CD4-positive, alpha-beta T cell (primary cell): ENCODE measurements at regions not wholly inside any gene's neighbourhood (a gene's known extent, or its start where the extent isn't known, plus 50 kb on each side); places are given as distances from the start of the nearest gene placed in this dataset.

Source experiments
- ATAC-seq: fragments of 200-7000 bp; cut with Tn5 transposase; one replicate; pipeline ENCODE4 v1.10.0; 2022; ENCODE audit warnings: mild to moderate bottlenecking; ENCODE audit not compliant: poor library complexity
- CTCF ChIA-PET: fragments of 350-600 bp; sonication (Branson Sonifier 250); formaldehyde crosslinking; loops from one replicate; lab custom pipeline; 2021; ENCODE audit warnings: antibody characterized with exemption, inconsistent platforms; lab: Charles Lee
- POLR2A ChIA-PET: fragments of 350-600 bp; sonication (Branson Sonifier 250); formaldehyde crosslinking; loops from one replicate; lab custom pipeline; 2021; ENCODE audit warnings: antibody characterized with exemption, inconsistent platforms; lab: Charles Lee
- DNase-seq, 14 experiments: peaks; one replicate each; pipeline ENCODE4 v3.0.0-alpha.2; 2013 to 2020; ENCODE audit warnings: mixed read lengths in 2 of 14
- H3K27ac ChIP-seq, 2 donors: one replicate each; pipeline versions ENCODE4 v1.5.1 to v1.7.0; 2013; ENCODE audit warnings: low read length in 2 of 2, low read depth in 1 of 2, mild to moderate bottlenecking in 1 of 2
- H3K27me3 ChIP-seq, 2 experiments: 1 replicate in 1 of 2; 2 replicates in 1 of 2; pipeline versions ENCODE4 v1.6.1 to v1.7.0; 2013; ENCODE audit warnings: low read length in 2 of 2, control low read depth in 1 of 2, mild to moderate bottlenecking in 1 of 2, moderate library complexity in 1 of 2; ENCODE audit not compliant: insufficient read depth in 2 of 2, control insufficient read depth in 1 of 2
- H3K36me3 ChIP-seq: one replicate; pipeline ENCODE4 v1.6.1; 2013; ENCODE audit warnings: low read length, control low read depth; ENCODE audit not compliant: insufficient read depth
- H3K4me1 ChIP-seq: one replicate; pipeline ENCODE4 v1.6.1; 2013; ENCODE audit warnings: low read length, control low read depth; ENCODE audit not compliant: insufficient read depth
- H3K4me3 ChIP-seq: one replicate; pipeline ENCODE4 v1.5.1; 2013; ENCODE audit warnings: mild to moderate bottlenecking, low read length, moderate library complexity
- H3K9me3 ChIP-seq, 2 experiments: 1 replicate in 1 of 2; 2 replicates in 1 of 2; pipeline versions ENCODE4 v1.6.1 to v1.7.0; 2013; ENCODE audit warnings: low read length in 2 of 2, mild to moderate bottlenecking in 2 of 2, control low read depth in 1 of 2, moderate library complexity in 1 of 2; ENCODE audit not compliant: control insufficient read depth in 1 of 2, insufficient read depth in 1 of 2
- H3K27ac Mint-ChIP-seq: one replicate; pipeline ENCODE4 v1.8.0; 2020; ENCODE audit warnings: mixed read lengths
- H3K27me3 Mint-ChIP-seq: one replicate; pipeline ENCODE4 v1.8.0; 2021; ENCODE audit warnings: mixed read lengths
- H3K36me3 Mint-ChIP-seq: one replicate; pipeline ENCODE4 v1.8.0; 2021; ENCODE audit warnings: low read depth, mixed read lengths
- H3K4me1 Mint-ChIP-seq: one replicate; pipeline ENCODE4 v1.8.0; 2021; ENCODE audit warnings: low read depth, mixed read lengths
- H3K4me3 Mint-ChIP-seq: one replicate; pipeline ENCODE4 v1.8.0; 2020; ENCODE audit warnings: mild to moderate bottlenecking, mixed read lengths
- H3K9me3 Mint-ChIP-seq: one replicate; pipeline ENCODE4 v1.8.0; 2020; ENCODE audit warnings: mixed read lengths
- intact Hi-C, 2 experiments: fragments of 100-400 bp; cut with DNase I in 1 of 2; cut with micrococcal nuclease in 1 of 2; formaldehyde crosslinking; loops; one replicate each; pipeline versions ENCODE4 v1.15.1 to v1.9.0; 2023 to 2025; cut with DNase I, micrococcal nuclease
- TF ChIP-seq, protein P1 (sequence below): fragments of 200-600 bp; IDR thresholded peaks from one replicate; pipeline ENCODE4 v1.8.0; 2022; ENCODE audit warnings: antibody characterized with exemption, mild to moderate bottlenecking

DNA sequence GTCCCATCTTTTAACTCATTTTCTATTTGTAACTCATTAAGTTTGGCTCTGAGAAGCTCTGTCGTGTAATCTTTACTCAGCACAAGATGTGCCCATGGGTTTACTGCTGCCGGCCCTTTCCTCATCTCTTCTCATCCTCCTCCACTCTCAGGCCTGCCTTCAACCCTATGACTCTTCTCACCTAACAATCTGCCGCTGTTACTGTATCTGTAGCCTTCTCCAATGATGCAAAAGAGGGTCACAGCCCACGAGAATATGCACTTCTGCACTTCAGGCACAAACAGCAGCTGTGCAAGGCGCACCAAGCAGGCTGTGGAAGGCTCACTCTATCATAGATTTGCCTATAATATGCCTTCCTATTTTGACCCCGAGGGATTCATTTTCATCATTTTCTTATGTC lies 546.5 kb upstream of the GALNTL6 start:
- Histone ChIP-seq H3K27ac (no peak overlapping the region), H3K27me3 (no peaks in the 10 kb centered on the region), H3K9me3 (no peaks in the 10 kb centered on the region), H3K36me3 (no peaks in the 10 kb centered on the region), H3K4me1 (no peaks in the 10 kb centered on the region), H3K4me3 (no peak overlapping the region)
- Mint-ChIP-seq H3K27ac (no peak overlapping the region), H3K9me3 (peaks cover 8% of the 10 kb centered on the region), H3K27me3 (no peaks in the 10 kb centered on the region), H3K4me1 (no peaks in the 10 kb centered on the region), H3K4me3 (no peak overlapping the region), H3K36me3 (no peaks in the 10 kb centered on the region)
- ChIA-PET POLR2A (no interaction called here), CTCF (no interaction called here)
- TF ChIP-seq, protein P1, sequence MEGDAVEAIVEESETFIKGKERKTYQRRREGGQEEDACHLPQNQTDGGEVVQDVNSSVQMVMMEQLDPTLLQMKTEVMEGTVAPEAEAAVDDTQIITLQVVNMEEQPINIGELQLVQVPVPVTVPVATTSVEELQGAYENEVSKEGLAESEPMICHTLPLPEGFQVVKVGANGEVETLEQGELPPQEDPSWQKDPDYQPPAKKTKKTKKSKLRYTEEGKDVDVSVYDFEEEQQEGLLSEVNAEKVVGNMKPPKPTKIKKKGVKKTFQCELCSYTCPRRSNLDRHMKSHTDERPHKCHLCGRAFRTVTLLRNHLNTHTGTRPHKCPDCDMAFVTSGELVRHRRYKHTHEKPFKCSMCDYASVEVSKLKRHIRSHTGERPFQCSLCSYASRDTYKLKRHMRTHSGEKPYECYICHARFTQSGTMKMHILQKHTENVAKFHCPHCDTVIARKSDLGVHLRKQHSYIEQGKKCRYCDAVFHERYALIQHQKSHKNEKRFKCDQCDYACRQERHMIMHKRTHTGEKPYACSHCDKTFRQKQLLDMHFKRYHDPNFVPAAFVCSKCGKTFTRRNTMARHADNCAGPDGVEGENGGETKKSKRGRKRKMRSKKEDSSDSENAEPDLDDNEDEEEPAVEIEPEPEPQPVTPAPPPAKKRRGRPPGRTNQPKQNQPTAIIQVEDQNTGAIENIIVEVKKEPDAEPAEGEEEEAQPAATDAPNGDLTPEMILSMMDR = no peak
- no peak for ATAC-seq
- DNase-seq = no peak
- intact Hi-C loops = no loop called here

DNA sequence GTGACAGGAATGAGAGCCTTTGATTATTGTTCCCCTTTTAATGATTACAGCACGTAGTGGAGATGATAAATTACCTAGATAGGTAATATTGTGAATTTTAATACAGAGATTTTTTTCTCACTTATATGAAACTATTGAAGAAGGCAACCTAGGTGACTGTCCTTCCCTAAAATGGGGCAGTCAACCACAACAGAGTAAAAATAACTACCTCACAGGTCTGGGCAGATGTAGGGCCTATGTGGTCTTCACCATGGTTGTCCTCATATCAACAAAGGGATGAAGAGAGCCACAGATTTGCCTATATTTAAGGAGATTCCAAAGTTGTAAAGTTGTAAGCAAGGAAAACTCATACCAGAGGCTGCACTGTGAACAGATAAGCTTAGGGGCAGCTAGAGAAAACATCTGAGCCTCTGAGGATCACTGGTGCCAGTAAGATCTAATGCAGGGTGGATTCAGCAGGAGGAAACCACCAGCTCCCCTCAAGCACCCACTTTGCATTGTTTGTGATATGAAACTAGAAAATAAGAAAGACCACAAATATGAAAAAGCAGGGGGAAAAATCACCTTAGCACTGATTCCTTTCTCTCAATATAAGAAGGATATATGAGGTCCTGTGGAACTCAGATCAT lies 547.9 kb upstream of the GALNTL6 start:
- Mint-ChIP-seq H3K27me3 (no peaks in the 10 kb centered on the region), H3K27ac (no peak overlapping the region), H3K4me1 (no peaks in the 10 kb centered on the region), H3K9me3 (peaks cover 8% of the 10 kb centered on the region), H3K36me3 (no peaks in the 10 kb centered on the region), H3K4me3 (no peak overlapping the region)
- TF ChIP-seq, protein P1 = no peak
- no peak overlapping the region for H3K27ac ChIP-seq
- H3K4me3 ChIP-seq = no peak overlapping the region
- POLR2A ChIA-PET = no interaction called here
- CTCF ChIA-PET = no interaction called here
- H3K27me3 ChIP-seq = no peaks in the 10 kb centered on the region
- no peaks in the 10 kb centered on the region for H3K4me1 ChIP-seq
- no peaks in the 10 kb centered on the region for H3K36me3 ChIP-seq
- H3K9me3 ChIP-seq = no peaks in the 10 kb centered on the region
- ATAC-seq = no peak
- DNase-seq = no peak
- intact Hi-C loops = no loop called here

DNA sequence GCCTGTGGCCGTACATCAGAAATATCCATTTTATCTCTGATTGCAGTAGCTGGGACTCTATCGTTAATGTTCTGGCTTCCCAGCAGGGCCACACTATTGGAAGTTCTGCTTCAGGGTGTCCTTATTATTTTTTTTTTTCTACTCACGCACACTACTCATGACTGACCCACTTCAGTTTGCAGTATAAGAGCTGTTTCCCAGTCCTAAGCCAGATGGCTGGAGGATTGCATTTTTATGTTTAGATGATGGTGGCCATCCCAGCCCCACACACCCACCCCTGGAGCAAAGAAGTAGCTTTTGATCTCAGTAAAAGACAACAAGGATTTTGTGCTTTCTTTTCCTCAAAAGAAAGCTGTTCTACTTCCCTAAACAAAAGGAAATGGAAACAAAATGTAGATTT lies 557.0 kb upstream of the GALNTL6 start:
- H3K27ac ChIP-seq = no peak overlapping the region
- CTCF ChIA-PET = no interaction called here
- no peak overlapping the region for H3K4me3 ChIP-seq
- ATAC-seq (no peak), DNase-seq (no peak)
- no peaks in the 10 kb centered on the region for H3K36me3 ChIP-seq
- no peaks in the 10 kb centered on the region for H3K9me3 ChIP-seq
- POLR2A ChIA-PET = no interaction called here
- intact Hi-C loops = no loop called here
- H3K4me1 ChIP-seq = no peaks in the 10 kb centered on the region
- H3K27me3 Mint-ChIP-seq = no peaks in the 10 kb centered on the region
- no peak overlapping the region for H3K4me3 Mint-ChIP-seq
- no peaks in the 10 kb centered on the region for H3K4me1 Mint-ChIP-seq
- no peaks in the 10 kb centered on the region for H3K36me3 Mint-ChIP-seq
- TF ChIP-seq, protein P1 = no peak
- H3K27me3 ChIP-seq = no peaks in the 10 kb centered on the region
- no peak overlapping the region for H3K27ac Mint-ChIP-seq
- no peaks in the 10 kb centered on the region for H3K9me3 Mint-ChIP-seq
